Hepatocyte (in vitro differentiated cells): ENCODE measurements at regions not wholly inside any gene's neighbourhood (a gene's known extent, or its start where the extent isn't known, plus 50 kb on each side); places are given as distances from the start of the nearest gene placed in this dataset.

Experiments used
- CTCF ChIP-seq: fragments of 200-600 bp; sonication (generic); IDR thresholded peaks from 2 replicates; pipeline ENCODE4 v1.5.1; 2016; ENCODE audit warnings: antibody characterized with exemption, mild to moderate bottlenecking; ENCODE audit not compliant: poor library complexity
- EZH2 ChIP-seq: fragments of 200-600 bp; sonication (generic); IDR thresholded peaks from 2 replicates; pipeline ENCODE4 v1.6.1; 2016; ENCODE audit warnings: antibody characterized with exemption, mild to moderate bottlenecking, borderline replicate concordance

GRCh38 chr6:21981235-21981833 lies 315.5 kb downstream of the PRL start:
- TF ChIP-seq CTCF (no peak), EZH2 (no peak)
